ENCODE measurements at regions not wholly inside any gene's neighbourhood (a gene's known extent, or its start where the extent isn't known, plus 50 kb on each side); places are given as distances from the start of the nearest gene placed in this dataset.

GRCh38 chr13:38415233-38415632, 65.6 kb downstream of the UFM1 start:
- Histone ChIP-seq H2AFZ (ENCODE audit: low read depth, low read length, poor library complexity, severe bottlenecking) (no peak overlapping the region), H3K79me2 (ENCODE audit: insufficient read depth, low read length) (no peaks in the 10 kb centered on the region), H3K27me3 (ENCODE audit: insufficient read depth, low read length) (no peaks in the 10 kb centered on the region), H3K4me1 (ENCODE audit: control insufficient read depth in 1 of 2, insufficient read depth in 2 of 2, low read length in 2 of 2) (no peaks in the 10 kb centered on the region), H3K9ac (ENCODE audit: low read length) (no peak overlapping the region), H3K9me2 (ENCODE audit: insufficient read depth) (no peaks in the 10 kb centered on the region), H3K9me3 (ENCODE audit: control insufficient read depth in 1 of 2, insufficient read depth in 1 of 2, low read depth in 1 of 2, low read length in 2 of 2) (no peaks in the 10 kb centered on the region), H4K20me1 (ENCODE audit: insufficient read depth) (no peaks in the 10 kb centered on the region), H3K4me2 (ENCODE audit: low read length) (no peak overlapping the region), H3K36me3 (ENCODE audit: control insufficient read depth in 1 of 2, insufficient read depth in 2 of 2, low read length in 2 of 2) (no peaks in the 10 kb centered on the region), H3K27ac (ENCODE audit: low read depth, low read length) (no peak overlapping the region), H3K4me3 (replicated peaks in 1 of 2; ENCODE audit: low read depth in 1 of 2, low read length in 2 of 2) (no peak overlapping the region)
- POLR2A ChIA-PET: no interaction called here
- ATAC-seq (no peak), DNase-seq (ENCODE audit: low read depth, low spot score) (no peak)
- RAD21 ChIA-PET (ENCODE audit: low non-redundant PET in 1 of 2, low total read pairs in 2 of 2, uncharacterized antibody in 2 of 2, unreplicated experiment in 2 of 2): no interaction called here
- BruUV-seq (replicated peaks): no TSS peak
- intact Hi-C loops (cut with micrococcal nuclease): no loop called here
- TF ChIP-seq POLR2A (IDR thresholded peaks at IDR 0.05; ENCODE audit: borderline replicate concordance, extremely low read depth, insufficient read depth, insufficient read length) (no peak), EZH2phosphoT487 (IDR thresholded peaks at IDR 0.05; ENCODE audit: borderline replicate concordance) (no peak), ZNF274 (IDR thresholded peaks at IDR 0.05; ENCODE audit: low read depth, low read length) (no peak), REST (IDR thresholded peaks at IDR 0.05; ENCODE audit: low read depth) (no peak)
- CTCF ChIA-PET: no interaction called here

- H3K4me2 ChIP-seq (ENCODE audit: low read length): no peak overlapping the region
- H3K9me3 ChIP-seq (ENCODE audit: control insufficient read depth in 1 of 2, insufficient read depth in 1 of 2, low read depth in 1 of 2, low read length in 2 of 2): no peaks in the 10 kb centered on the region
- intact Hi-C loops (cut with micrococcal nuclease): no loop called here
- H3K9me2 ChIP-seq (ENCODE audit: insufficient read depth): no peaks in the 10 kb centered on the region
- no TSS peak for BruUV-seq (replicated peaks)
- no peak overlapping the region for H2AFZ ChIP-seq (ENCODE audit: low read depth, low read length, poor library complexity, severe bottlenecking)
- H3K4me3 ChIP-seq (replicated peaks in 1 of 2; ENCODE audit: low read depth in 1 of 2, low read length in 2 of 2): no peak overlapping the region
- H3K79me2 ChIP-seq (ENCODE audit: insufficient read depth, low read length): no peaks in the 10 kb centered on the region
- ChIA-PET POLR2A (no interaction called here), RAD21 (ENCODE audit: low non-redundant PET in 1 of 2, low total read pairs in 2 of 2, uncharacterized antibody in 2 of 2, unreplicated experiment in 2 of 2) (no interaction called here), CTCF (no interaction called here)
- no peak overlapping the region for H3K9ac ChIP-seq (ENCODE audit: low read length)
- no peak for DNase-seq (ENCODE audit: low read depth, low spot score)
- TF ChIP-seq ZFX (IDR thresholded peaks at IDR 0.05): no peak
- TF ChIP-seq ZNF274 (IDR thresholded peaks at IDR 0.05; ENCODE audit: low read depth, low read length): no peak
- TF ChIP-seq YY1 (IDR thresholded peaks at IDR 0.05; ENCODE audit: extremely low read depth, insufficient replicate concordance, low read depth, low read length): no peak
- TF ChIP-seq SP1 (IDR thresholded peaks at IDR 0.05; ENCODE audit: low read depth): no peak
- TF ChIP-seq CBX3 (IDR thresholded peaks at IDR 0.05; ENCODE audit: low read depth): no peak
- no peak for TF ChIP-seq RAD21 (IDR thresholded peaks at IDR 0.05; ENCODE audit: low read depth)
- TF ChIP-seq JUND (IDR thresholded peaks at IDR 0.05): no peak
- no peak for TF ChIP-seq SRF (IDR thresholded peaks at IDR 0.05; ENCODE audit: low read depth)
- no peak for TF ChIP-seq ZBTB33 (IDR thresholded peaks at IDR 0.05; ENCODE audit: extremely low read depth, insufficient replicate concordance, low read length)
- TF ChIP-seq EGR1 (IDR thresholded peaks at IDR 0.05; ENCODE audit: low read depth): no peak
- TF ChIP-seq CTCF (IDR thresholded peaks at IDR 0.05 in 2 of 3, conservative IDR thresholded peaks at IDR 0.05 in 1 of 3; ENCODE audit: borderline replicate concordance in 1 of 3, insufficient read depth in 1 of 3, low read depth in 2 of 3, low read length in 2 of 3): no peak
- no peak for TF ChIP-seq FOSL1 (IDR thresholded peaks at IDR 0.05; ENCODE audit: low read depth)
- no peaks in the 10 kb centered on the region for H3K4me1 ChIP-seq (ENCODE audit: control insufficient read depth in 1 of 2, insufficient read depth in 2 of 2, low read length in 2 of 2)
- no peaks in the 10 kb centered on the region for H4K20me1 ChIP-seq (ENCODE audit: insufficient read depth)
- no peaks in the 10 kb centered on the region for H3K27me3 ChIP-seq (ENCODE audit: insufficient read depth, low read length)
- H3K36me3 ChIP-seq (ENCODE audit: control insufficient read depth in 1 of 2, insufficient read depth in 2 of 2, low read length in 2 of 2): no peaks in the 10 kb centered on the region
- no peak for ATAC-seq
- no peak overlapping the region for H3K27ac ChIP-seq (ENCODE audit: low read depth, low read length)
These were observed 67.6 kb downstream of the UFM1 start for GRCh38 chr13:38417241-38417640.

Measured in HCT116 (cell line).